Karpas-422 (cell line): ENCODE measurements at regions not wholly inside any gene's neighbourhood (a gene's known extent, or its start where the extent isn't known, plus 50 kb on each side); places are given as distances from the start of the nearest gene placed in this dataset.

Experiments
- DNase-seq: peaks from one replicate; pipeline ENCODE4 v3.0.0-alpha.2; 2015
- H2AFZ ChIP-seq: fragments of 200-600 bp; sonication (generic); 2 replicates; pipeline ENCODE4 v1.6.1; 2014; ENCODE audit warnings: antibody characterized with exemption, low read length, mixed read lengths
- H3K27ac ChIP-seq: fragments of 200-600 bp; sonication (generic); 2 replicates; pipeline ENCODE4 v1.5.1; 2014; ENCODE audit warnings: mild to moderate bottlenecking, low read length, moderate library complexity
- H3K27me3 ChIP-seq: fragments of 200-600 bp; sonication (generic); 2 replicates; pipeline ENCODE4 v1.6.1; 2014; ENCODE audit warnings: low read length, mixed read lengths
- H3K36me3 ChIP-seq: fragments of 200-600 bp; sonication (generic); 2 replicates; pipeline ENCODE4 v1.6.1; 2014; ENCODE audit warnings: low read length, mixed read lengths; ENCODE audit not compliant: insufficient read depth
- H3K4me1 ChIP-seq: fragments of 200-600 bp; sonication (generic); 2 replicates; pipeline ENCODE4 v1.6.1; 2014; ENCODE audit warnings: mild to moderate bottlenecking, low read length, mixed read lengths
- H3K4me2 ChIP-seq: fragments of 200-600 bp; sonication (generic); 2 replicates; pipeline ENCODE4 v1.6.1; 2014; ENCODE audit warnings: low read length, low read depth, mild to moderate bottlenecking; ENCODE audit not compliant: poor library complexity, severe bottlenecking
- H3K4me3 ChIP-seq: fragments of 200-600 bp; sonication (generic); 2 replicates; pipeline ENCODE4 v1.5.1; 2014; ENCODE audit warnings: mild to moderate bottlenecking, antibody characterized with exemption, low read length, mixed read lengths
- H3K79me2 ChIP-seq: fragments of 200-600 bp; sonication (generic); 2 replicates; pipeline ENCODE4 v1.6.1; 2014; ENCODE audit warnings: mild to moderate bottlenecking, low read length, mixed read lengths
- H3K9ac ChIP-seq: fragments of 200-600 bp; sonication (generic); 2 replicates; pipeline ENCODE4 v1.6.0; 2014; ENCODE audit warnings: low read length
- H3K9me2 ChIP-seq: fragments of 200-600 bp; sonication (generic), shearing (Covaris generic); replicated peaks from 2 replicates; pipeline ENCODE4 v1.6.0; 2014; ENCODE audit warnings: mild to moderate bottlenecking, low read length, moderate library complexity; ENCODE audit not compliant: insufficient read depth
- H3K9me3 ChIP-seq: fragments of 300-700, 200-600 bp; sonication (generic); 2 replicates; pipeline ENCODE4 v1.6.1; 2014; ENCODE audit warnings: low read length, mixed read lengths
- H4K20me1 ChIP-seq: fragments of 200-600 bp; sonication (generic); 2 replicates; pipeline ENCODE4 v1.6.1; 2014; ENCODE audit warnings: mild to moderate bottlenecking, antibody characterized with exemption, low read length, low read depth; ENCODE audit not compliant: insufficient read depth

DNA sequence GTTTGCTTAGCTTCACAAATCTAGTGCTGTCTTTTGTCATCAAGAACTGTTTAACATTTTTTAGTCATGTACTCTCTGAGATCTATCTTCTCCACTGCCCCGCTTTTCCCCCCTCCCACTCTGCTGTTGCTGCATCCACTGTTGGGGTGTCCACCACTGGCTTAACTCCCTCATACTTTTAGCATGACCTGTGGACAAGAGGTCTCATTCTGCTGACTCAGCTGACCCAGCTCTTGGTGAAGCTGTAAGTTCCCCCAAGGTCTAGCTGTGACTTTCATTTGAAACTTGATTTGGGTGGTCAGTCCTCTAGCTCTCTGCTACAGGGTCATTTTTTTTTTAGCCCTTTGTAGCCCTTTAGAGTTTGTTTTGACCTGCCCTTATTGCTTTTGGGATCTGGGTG is 427.2 kb downstream of the PLCL1 start:
- H3K9me2 ChIP-seq: no peaks in the 10 kb centered on the region

DNA sequence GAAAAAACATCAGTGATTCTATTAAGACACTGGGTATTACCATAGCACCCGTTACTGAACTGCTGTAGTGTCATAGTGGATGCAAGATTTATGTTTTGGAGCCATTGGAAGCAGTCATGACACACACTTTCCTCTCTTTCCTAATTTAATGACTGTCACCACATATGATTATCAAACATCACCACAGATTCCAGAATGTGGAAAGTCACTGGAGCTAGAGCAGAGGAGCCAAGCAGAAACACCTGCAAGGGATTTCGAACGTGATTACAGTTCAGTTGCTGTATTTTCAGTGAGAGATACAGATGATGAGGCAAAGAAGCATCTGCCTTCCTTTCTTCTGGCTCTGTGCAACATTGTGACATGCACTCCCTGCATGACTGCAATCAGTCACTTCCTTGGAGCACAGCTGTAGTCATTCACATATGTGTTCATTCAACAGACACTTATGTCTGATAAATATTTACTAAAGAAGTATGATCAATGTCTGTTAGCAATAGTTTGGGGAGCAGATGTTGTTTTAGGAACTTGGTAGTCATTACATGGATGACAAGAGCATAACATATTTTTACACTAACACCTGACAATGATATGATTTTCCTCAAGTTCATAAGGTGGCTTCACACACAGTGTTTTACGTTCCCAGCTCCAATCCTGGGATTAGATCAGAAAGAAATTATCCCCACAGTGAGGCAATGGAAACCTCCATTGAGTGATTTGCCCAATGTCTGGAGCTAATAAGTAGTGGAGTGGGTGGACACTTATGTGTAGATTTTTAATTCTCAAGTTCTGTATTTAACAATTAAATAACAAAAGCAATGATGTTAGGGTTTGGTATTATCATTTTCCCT is 416.6 kb downstream of the PLCL1 start:
- no peak overlapping the region for H3K4me3 ChIP-seq
- no peak overlapping the region for H3K27ac ChIP-seq
- no peaks in the 10 kb centered on the region for H3K79me2 ChIP-seq
- DNase-seq: no peak
- H3K27me3 ChIP-seq: no peaks in the 10 kb centered on the region
- no peaks in the 10 kb centered on the region for H3K4me1 ChIP-seq
- no peak overlapping the region for H3K4me2 ChIP-seq
- no peak overlapping the region for H3K9ac ChIP-seq
- H3K9me2 ChIP-seq: no peaks in the 10 kb centered on the region
- H2AFZ ChIP-seq: no peak overlapping the region
- H4K20me1 ChIP-seq: no peaks in the 10 kb centered on the region
- no peaks in the 10 kb centered on the region for H3K36me3 ChIP-seq
- H3K9me3 ChIP-seq: no peaks in the 10 kb centered on the region

More for the DNA sequence above, 427.2 kb downstream of the PLCL1 start:
- H3K27ac ChIP-seq: no peak overlapping the region
- H4K20me1 ChIP-seq: no peaks in the 10 kb centered on the region
- DNase-seq: no peak
- H3K27me3 ChIP-seq: no peaks in the 10 kb centered on the region
- H3K36me3 ChIP-seq: no peaks in the 10 kb centered on the region
- no peak overlapping the region for H3K9ac ChIP-seq
- no peaks in the 10 kb centered on the region for H3K4me1 ChIP-seq
- H3K9me3 ChIP-seq: no peaks in the 10 kb centered on the region
- no peak overlapping the region for H2AFZ ChIP-seq
- H3K79me2 ChIP-seq: no peaks in the 10 kb centered on the region
- no peak overlapping the region for H3K4me3 ChIP-seq
- H3K4me2 ChIP-seq: no peak overlapping the region

DNA sequence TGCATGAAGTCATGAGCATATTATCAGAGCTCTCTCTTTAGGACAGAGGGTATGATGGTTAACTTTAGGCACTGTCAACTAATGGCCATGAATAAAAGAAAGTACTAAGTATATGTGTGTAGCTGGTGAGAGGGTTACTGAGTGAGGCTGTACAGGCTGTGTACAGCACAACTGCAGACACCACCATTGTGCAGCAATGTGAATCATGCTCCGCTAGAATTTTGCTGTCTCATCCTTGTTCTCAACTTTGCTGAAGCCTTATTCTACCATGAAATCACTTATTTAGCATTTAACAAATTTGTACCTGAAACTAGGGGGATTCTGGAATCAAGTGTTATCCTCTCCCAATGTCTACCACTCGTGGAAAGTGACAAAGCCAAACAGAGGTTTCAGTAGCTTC is 414.9 kb downstream of the PLCL1 start:
- H2AFZ ChIP-seq: no peak overlapping the region
- H3K27me3 ChIP-seq: no peaks in the 10 kb centered on the region
- no peaks in the 10 kb centered on the region for H3K36me3 ChIP-seq
- no peaks in the 10 kb centered on the region for H3K9me2 ChIP-seq
- H3K4me3 ChIP-seq: no peak overlapping the region
- H3K9ac ChIP-seq: no peak overlapping the region
- no peak overlapping the region for H3K27ac ChIP-seq
- no peak for DNase-seq
- H4K20me1 ChIP-seq: no peaks in the 10 kb centered on the region
- no peaks in the 10 kb centered on the region for H3K4me1 ChIP-seq
- no peak overlapping the region for H3K4me2 ChIP-seq
- H3K79me2 ChIP-seq: no peaks in the 10 kb centered on the region
- no peaks in the 10 kb centered on the region for H3K9me3 ChIP-seq

DNA sequence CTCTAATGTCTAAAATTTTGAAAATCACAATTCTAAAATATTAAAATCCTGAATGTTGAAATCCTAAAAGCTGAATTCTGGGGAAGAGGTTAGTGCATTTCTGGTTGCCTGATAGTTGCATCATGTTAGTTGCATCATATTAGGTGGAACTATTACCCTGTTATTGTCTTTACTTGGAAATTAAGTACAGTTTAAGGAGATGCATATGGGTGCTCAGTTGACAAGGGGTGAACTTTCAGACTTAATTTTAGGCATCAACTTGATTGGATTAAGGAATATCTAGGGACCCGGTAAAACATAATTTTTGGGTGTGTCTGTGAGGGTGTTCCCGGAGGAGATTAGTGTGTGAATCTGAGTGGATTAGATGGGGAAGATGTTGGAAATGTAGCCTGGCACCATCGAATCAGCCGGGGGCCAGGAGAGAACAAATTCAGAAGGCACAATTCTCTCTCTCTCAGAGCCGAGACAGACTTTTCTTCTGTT is 409.8 kb downstream of the PLCL1 start:
- H3K36me3 ChIP-seq: no peaks in the 10 kb centered on the region
- H4K20me1 ChIP-seq: no peaks in the 10 kb centered on the region
- no peaks in the 10 kb centered on the region for H3K9me2 ChIP-seq
- no peaks in the 10 kb centered on the region for H3K9me3 ChIP-seq
- no peak overlapping the region for H2AFZ ChIP-seq
- no peak overlapping the region for H3K4me2 ChIP-seq
- DNase-seq: no peak
- no peaks in the 10 kb centered on the region for H3K4me1 ChIP-seq
- H3K4me3 ChIP-seq: no peak overlapping the region
- H3K79me2 ChIP-seq: no peaks in the 10 kb centered on the region
- H3K9ac ChIP-seq: no peak overlapping the region
- no peak overlapping the region for H3K27ac ChIP-seq
- H3K27me3 ChIP-seq: no peaks in the 10 kb centered on the region

DNA sequence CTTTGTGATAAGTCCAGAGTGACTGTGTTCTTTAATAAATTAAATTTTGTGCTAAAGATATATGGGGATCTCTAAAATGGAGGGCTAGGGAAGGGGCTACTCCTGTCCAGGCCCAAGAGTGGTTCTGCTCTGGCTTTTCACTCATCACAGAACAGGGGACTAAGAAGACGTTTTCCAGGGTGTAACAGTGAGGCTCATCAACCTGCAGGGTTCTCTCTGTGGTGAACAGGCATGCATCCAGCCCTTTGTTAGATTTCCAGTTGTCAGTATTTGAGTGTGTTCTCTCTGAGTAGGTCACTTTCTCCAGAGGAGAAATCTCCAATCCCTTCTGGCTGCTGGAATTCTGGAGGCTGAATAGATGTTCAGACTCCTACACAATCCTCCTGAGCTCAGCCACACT is 408.9 kb downstream of the PLCL1 start:
- Histone ChIP-seq H4K20me1 (no peaks in the 10 kb centered on the region), H3K4me3 (no peak overlapping the region), H3K79me2 (no peaks in the 10 kb centered on the region), H3K27ac (no peak overlapping the region), H3K36me3 (no peaks in the 10 kb centered on the region), H2AFZ (no peak overlapping the region), H3K9me3 (no peaks in the 10 kb centered on the region), H3K9ac (no peak overlapping the region), H3K4me2 (no peak overlapping the region), H3K9me2 (no peaks in the 10 kb centered on the region), H3K4me1 (no peaks in the 10 kb centered on the region), H3K27me3 (no peaks in the 10 kb centered on the region)
- DNase-seq: no peak

DNA sequence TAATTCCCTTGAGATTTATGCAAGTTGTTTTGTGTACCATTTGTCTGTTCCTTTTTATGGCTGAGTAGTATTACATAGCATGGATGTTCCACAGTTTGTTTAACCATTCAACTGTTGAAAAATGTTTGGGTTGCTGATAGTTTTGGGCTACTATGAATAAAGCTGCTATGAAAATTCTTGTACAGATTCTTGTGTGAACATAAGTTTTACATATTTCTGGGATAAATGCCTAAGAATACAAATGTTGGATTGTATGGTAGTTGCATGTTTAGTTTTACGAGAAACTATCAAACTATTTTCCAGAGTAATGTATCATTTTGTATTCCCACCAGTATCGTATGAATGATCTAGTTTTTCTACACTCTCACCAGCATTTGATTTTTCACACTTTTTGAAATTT is 407.3 kb downstream of the PLCL1 start:
- Histone ChIP-seq H4K20me1 (no peaks in the 10 kb centered on the region), H3K4me2 (no peak overlapping the region)
- no peak for DNase-seq

DNA sequence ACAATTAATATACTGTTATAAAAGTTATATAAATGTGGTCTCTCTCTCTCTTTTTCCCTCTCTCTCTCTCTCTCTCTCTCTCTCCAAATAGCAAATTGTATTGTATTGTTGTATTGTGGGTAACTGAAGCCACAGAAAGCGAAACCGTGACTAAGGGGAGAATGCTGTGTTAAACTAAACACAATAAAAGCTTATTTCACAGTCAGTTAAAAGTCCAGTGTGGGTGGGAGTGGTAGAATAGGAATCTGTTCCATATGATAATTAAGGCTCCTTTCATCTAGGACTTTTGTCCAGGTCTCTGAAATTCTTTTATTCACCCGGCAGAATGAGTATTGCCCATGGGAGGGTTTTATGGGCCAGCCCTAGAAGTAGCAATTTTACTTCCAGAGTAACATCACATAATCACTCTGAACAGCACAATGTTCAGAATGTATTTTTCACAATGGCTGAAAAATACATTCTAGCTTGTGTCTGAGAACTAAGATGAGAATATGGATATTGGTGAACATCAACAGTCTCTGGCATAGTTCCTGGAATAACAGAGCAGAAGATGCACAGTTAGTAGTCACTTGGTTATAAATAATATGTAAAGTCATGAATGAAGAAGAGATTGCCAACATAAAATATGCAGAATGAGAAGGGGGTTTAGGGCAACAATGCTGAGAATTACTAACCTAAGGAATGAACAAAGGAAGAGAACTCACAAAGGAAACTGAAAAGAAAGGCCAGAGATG is 399.1 kb downstream of the PLCL1 start:
- H3K9me3 ChIP-seq: no peaks in the 10 kb centered on the region
- H3K79me2 ChIP-seq: no peaks in the 10 kb centered on the region
- no peak for DNase-seq
- H3K4me2 ChIP-seq: no peak overlapping the region
- no peak overlapping the region for H3K4me3 ChIP-seq
- no peaks in the 10 kb centered on the region for H3K36me3 ChIP-seq
- no peak overlapping the region for H3K9ac ChIP-seq
- H3K4me1 ChIP-seq: no peaks in the 10 kb centered on the region
- H3K9me2 ChIP-seq: no peaks in the 10 kb centered on the region
- H3K27me3 ChIP-seq: no peaks in the 10 kb centered on the region
- no peak overlapping the region for H2AFZ ChIP-seq
- no peaks in the 10 kb centered on the region for H4K20me1 ChIP-seq
- H3K27ac ChIP-seq: no peak overlapping the region

More for the DNA sequence above, 407.3 kb downstream of the PLCL1 start:
- no peak overlapping the region for H2AFZ ChIP-seq
- no peaks in the 10 kb centered on the region for H3K9me2 ChIP-seq
- H3K4me1 ChIP-seq: no peaks in the 10 kb centered on the region
- H3K36me3 ChIP-seq: no peaks in the 10 kb centered on the region
- H3K4me3 ChIP-seq: no peak overlapping the region
- no peaks in the 10 kb centered on the region for H3K27me3 ChIP-seq
- H3K9ac ChIP-seq: no peak overlapping the region
- H3K79me2 ChIP-seq: no peaks in the 10 kb centered on the region
- H3K27ac ChIP-seq: no peak overlapping the region
- no peaks in the 10 kb centered on the region for H3K9me3 ChIP-seq
